Lung (tissue), 11 donors: ENCODE measurements at regions not wholly inside any gene's neighbourhood (a gene's known extent, or its start where the extent isn't known, plus 50 kb on each side); places are given as distances from the start of the nearest gene placed in this dataset.

Experiments
- ATAC-seq: fragments of 200-7000 bp; cut with Tn5 transposase; one replicate; pipeline ENCODE4 v1.9.1; 2020; ENCODE audit warnings: moderate number of reproducible peaks; ENCODE audit not compliant: insufficient read depth, low FRiP score
- DNase-seq, 3 donors: peaks; one replicate each; pipeline ENCODE4 v3.0.0-alpha.2; 2013 to 2017
- H3K27ac ChIP-seq, 2 donors: one replicate each; pipeline ENCODE4 v1.5.1; 2013; ENCODE audit warnings: mild to moderate bottlenecking in 2 of 2, moderate library complexity in 2 of 2, control low read depth in 1 of 2, inconsistent platforms in 1 of 2, low read depth in 1 of 2, low read length in 1 of 2
- H3K27me3 ChIP-seq, 3 donors: one replicate each; pipeline ENCODE4 v1.5.1; 2013; ENCODE audit warnings: low read length in 2 of 3; ENCODE audit not compliant: control insufficient read depth in 3 of 3, insufficient read depth in 3 of 3
- H3K36me3 ChIP-seq, 4 donors: one replicate each; pipeline ENCODE4 v1.5.1; 2013; ENCODE audit warnings: low read length in 4 of 4, mild to moderate bottlenecking in 1 of 4, moderate library complexity in 1 of 4; ENCODE audit not compliant: control insufficient read depth in 4 of 4, insufficient read depth in 4 of 4
- H3K4me1 ChIP-seq, 5 donors: one replicate each; pipeline ENCODE4 v1.5.1; 2013; ENCODE audit warnings: low read length in 5 of 5, mild to moderate bottlenecking in 2 of 5, moderate library complexity in 1 of 5; ENCODE audit not compliant: control insufficient read depth in 5 of 5, insufficient read depth in 5 of 5
- H3K4me3 ChIP-seq: one replicate; pipeline ENCODE4 v1.5.1; 2013; ENCODE audit warnings: mild to moderate bottlenecking, control low read depth, moderate library complexity
- H3K9ac ChIP-seq, 2 donors: one replicate each; pipeline ENCODE4 v1.5.1; 2013; ENCODE audit warnings: low read length in 2 of 2, control low read depth in 1 of 2; ENCODE audit not compliant: insufficient read depth in 1 of 2
- H3K9me3 ChIP-seq, 4 donors: one replicate each; pipeline ENCODE4 v1.5.1; 2013; ENCODE audit warnings: low read length in 3 of 4, mild to moderate bottlenecking in 1 of 4, moderate library complexity in 1 of 4; ENCODE audit not compliant: control insufficient read depth in 4 of 4, insufficient read depth in 3 of 4
- CTCF ChIP-seq: IDR thresholded peaks from 2 replicates; pipeline ENCODE4 v1.5.1; 2012; ENCODE audit warnings: mild to moderate bottlenecking; ENCODE audit errors: control extremely low read depth, extremely low read depth
- whole genome bisulfite sequencing, 2 donors: extraction: QIAGEN DNeasy Blood & Tissue Kit; methylation state at CpG; one replicate each; pipeline ENCODE4 v1.1.7; 2013; 5-methylcytosine and 5-hydroxymethylcytosine counted together
- donor health status: control.
- donor health status: control.
- donor health status: Bipolar disorder and iron deficiency.
- donor health status: healthy.
- donor health status: DM: yes; HTN: yes; CAD: no.

- ATAC-seq: no peak
- H3K36me3 ChIP-seq: no peaks in the 10 kb centered on the region
- WGBS, 2 donors: 72 to 84% methylated on average over 2 of the region's 2 CpGs
- H3K27me3 ChIP-seq: no peaks in the 10 kb centered on the region
- H3K4me3 ChIP-seq: no peak overlapping the region
- H3K4me1 ChIP-seq: no peaks in the 10 kb centered on the region
- DNase-seq: no peak
- no peak for TF ChIP-seq CTCF
- peaks cover 0 to 1% (median 0%) of the 10 kb centered on the region in 4 donors for H3K9me3 ChIP-seq
- H3K9ac ChIP-seq: no peak overlapping the region
- no peak overlapping the region for H3K27ac ChIP-seq
Observed at GRCh38 chr14:39581474-39581873, 149.2 kb upstream of the FBXO33 start.

- ATAC-seq (no peak), DNase-seq (no peak)
- no peaks in the 10 kb centered on the region for H3K27me3 ChIP-seq
- H3K9ac ChIP-seq: no peak overlapping the region
- no peaks in the 10 kb centered on the region for H3K36me3 ChIP-seq
- no peaks in the 10 kb centered on the region for H3K4me1 ChIP-seq
- H3K4me3 ChIP-seq: no peak overlapping the region
- TF ChIP-seq CTCF: no peak
- 38 to 48% methylated on average over 1 of the region's 1 CpG for WGBS, 2 donors
- peaks cover 0 to 4% (median 0%) of the 10 kb centered on the region in 4 donors for H3K9me3 ChIP-seq
- H3K27ac ChIP-seq: no peak overlapping the region
Observed at GRCh38 chr14:39580696-39581095, 148.5 kb upstream of the FBXO33 start.

GRCh38 chr14:39576736-39577135, 144.5 kb upstream of the FBXO33 start:
- H3K9ac ChIP-seq: no peak overlapping the region
- H3K9me3 ChIP-seq: peaks cover 0 to 4% (median 0%) of the 10 kb centered on the region in 4 donors
- H3K36me3 ChIP-seq: no peaks in the 10 kb centered on the region
- H3K27ac ChIP-seq: no peak overlapping the region
- ATAC-seq (no peak), DNase-seq (no peak)
- H3K4me3 ChIP-seq: no peak overlapping the region
- no peaks in the 10 kb centered on the region for H3K4me1 ChIP-seq
- H3K27me3 ChIP-seq: no peaks in the 10 kb centered on the region
- 94 to 95% methylated on average over 1 of the region's 1 CpG for WGBS, 2 donors
- no peak for TF ChIP-seq CTCF

GRCh38 chr14:39576258-39576657, 144.0 kb upstream of the FBXO33 start:
- DNase-seq (no peak), ATAC-seq (no peak)
- no peak overlapping the region for H3K27ac ChIP-seq
- H3K9me3 ChIP-seq: peaks cover 0 to 4% (median 0%) of the 10 kb centered on the region in 4 donors
- no peak overlapping the region for H3K9ac ChIP-seq
- H3K4me1 ChIP-seq: no peaks in the 10 kb centered on the region
- H3K36me3 ChIP-seq: no peaks in the 10 kb centered on the region
- TF ChIP-seq CTCF: no peak
- H3K27me3 ChIP-seq: no peaks in the 10 kb centered on the region
- H3K4me3 ChIP-seq: no peak overlapping the region
